RCC 7860 (cell line): ENCODE measurements at regions not wholly inside any gene's neighbourhood (a gene's known extent, or its start where the extent isn't known, plus 50 kb on each side); places are given as distances from the start of the nearest gene placed in this dataset.

ENCODE experiments used
- DNase-seq: peaks from one replicate; pipeline ENCODE4 v3.0.0-alpha.2; 2015; ENCODE audit warnings: low spot score
- FAIRE-seq: peaks from 2 replicates; lab custom pipeline; 2012; peaks lifted over from hg19 to GRCh38; lab: Jason Lieb, UNC

- DNase-seq (no peak), FAIRE-seq (no peak)
Observed at GRCh38 chr2:217421834-217422233, 562.0 kb upstream of the TNP1 start.

GRCh38 chr2:217420854-217421253 is 561.0 kb upstream of the TNP1 start:
- no peak for DNase-seq
- no peak for FAIRE-seq

GRCh38 chr2:217419055-217419671 is 559.3 kb upstream of the TNP1 start:
- no peak for DNase-seq
- no peak for FAIRE-seq

- FAIRE-seq (no peak), DNase-seq (no peak)
Observed at GRCh38 chr2:217418544-217418943, 558.7 kb upstream of the TNP1 start.

- FAIRE-seq (no peak), DNase-seq (no peak)
Observed at GRCh38 chr2:217418090-217418489, 558.2 kb upstream of the TNP1 start.

GRCh38 chr2:217417536-217417935 is 557.7 kb upstream of the TNP1 start:
- FAIRE-seq: no peak

GRCh38 chr2:217415316-217415715 is 555.5 kb upstream of the TNP1 start:
- DNase-seq (no peak), FAIRE-seq (no peak)

More at GRCh38 chr2:217417536-217417935, 557.7 kb upstream of the TNP1 start:
- no peak for DNase-seq

- FAIRE-seq (no peak), DNase-seq (no peak)
Observed at GRCh38 chr2:217414429-217414828, 554.6 kb upstream of the TNP1 start.

- no peak for DNase-seq
- no peak for FAIRE-seq
Observed at GRCh38 chr2:217413193-217413592, 553.3 kb upstream of the TNP1 start.

- no peak for FAIRE-seq
Observed at GRCh38 chr2:217412721-217413120, 552.9 kb upstream of the TNP1 start.

GRCh38 chr2:217412277-217412676 is 552.4 kb upstream of the TNP1 start:
- DNase-seq (no peak), FAIRE-seq (no peak)

More at GRCh38 chr2:217412721-217413120, 552.9 kb upstream of the TNP1 start:
- no peak for DNase-seq

- DNase-seq (no peak), FAIRE-seq (no peak)
Observed at GRCh38 chr2:217410681-217410960, 550.8 kb upstream of the TNP1 start.

- FAIRE-seq (no peak), DNase-seq (no peak)
Observed at GRCh38 chr2:217409949-217410680, 550.3 kb upstream of the TNP1 start.

- FAIRE-seq: no peak
- DNase-seq: no peak
Observed at GRCh38 chr2:217407362-217407761, 547.5 kb upstream of the TNP1 start.

GRCh38 chr2:217404236-217404760 is 544.4 kb upstream of the TNP1 start:
- no peak for FAIRE-seq
- no peak for DNase-seq

- FAIRE-seq (no peak), DNase-seq (no peak)
Observed at GRCh38 chr2:217402761-217403383, 543.0 kb upstream of the TNP1 start.

- no peak for FAIRE-seq
- no peak for DNase-seq
Observed at GRCh38 chr2:217402144-217402543, 542.3 kb upstream of the TNP1 start.

- no peak for DNase-seq
- no peak for FAIRE-seq
Observed at GRCh38 chr2:217399291-217399690, 539.4 kb upstream of the TNP1 start.

- no peak for DNase-seq
- FAIRE-seq: no peak
Observed at GRCh38 chr2:217398860-217399259, 539.0 kb upstream of the TNP1 start.

- DNase-seq (no peak), FAIRE-seq (no peak)
Observed at GRCh38 chr2:217398101-217398500, 538.2 kb upstream of the TNP1 start.

GRCh38 chr2:217396586-217396985 is 536.7 kb upstream of the TNP1 start:
- no peak for DNase-seq
- FAIRE-seq: no peak

GRCh38 chr2:217396165-217396564 is 536.3 kb upstream of the TNP1 start:
- FAIRE-seq (no peak), DNase-seq (no peak)
